Activated CD8-positive, alpha-beta T cell treated with anti-CD3 and anti-CD28 coated beads, Interleukin-2, amount 10 ng/mL, durations not matched to agents 7 days and 5 days (primary cell): ENCODE measurements at regions not wholly inside any gene's neighbourhood (a gene's known extent, or its start where the extent isn't known, plus 50 kb on each side); places are given as distances from the start of the nearest gene placed in this dataset.
"Not testable (repeated sequence)": the region's sequence is repeated elsewhere in the genome, so short reads cannot be mapped to it uniquely, and the experiment has no call there.

Experiments
- ATAC-seq: fragments of 150-1000 bp; cut with Tn5 transposase; one replicate; pipeline ENCODE4 v1.10.0; 2021; ENCODE audit warnings: moderate library complexity
- CTCF ChIA-PET: fragments of 350-600 bp; sonication (Branson Sonifier 250); formaldehyde crosslinking; loops from one replicate; lab custom pipeline; 2021; ENCODE audit warnings: antibody characterized with exemption; lab: Charles Lee
- POLR2A ChIA-PET: fragments of 350-600 bp; sonication (Branson Sonifier 250); formaldehyde crosslinking; loops from one replicate; lab custom pipeline; 2021; ENCODE audit warnings: antibody characterized with exemption; lab: Charles Lee
- DNase-seq: peaks from one replicate; pipeline ENCODE4 v3.0.0-alpha.2; 2020
- H3K27ac Mint-ChIP-seq: one replicate; pipeline ENCODE4 v1.8.0; 2021; ENCODE audit warnings: mild to moderate bottlenecking, mixed read lengths
- H3K27me3 Mint-ChIP-seq: one replicate; pipeline ENCODE4 v1.8.0; 2021; ENCODE audit warnings: low read depth, mixed read lengths
- H3K36me3 Mint-ChIP-seq: one replicate; pipeline ENCODE4 v1.8.0; 2021; ENCODE audit warnings: low read depth, mixed read lengths
- H3K4me1 Mint-ChIP-seq: one replicate; pipeline ENCODE4 v1.8.0; 2021; ENCODE audit warnings: low read depth, mixed read lengths
- H3K4me3 Mint-ChIP-seq: one replicate; pipeline ENCODE4 v1.8.0; 2021; ENCODE audit warnings: mild to moderate bottlenecking, mixed read lengths
- H3K9me3 Mint-ChIP-seq: one replicate; pipeline ENCODE4 v1.8.0; 2022; ENCODE audit warnings: mixed read lengths; ENCODE audit not compliant: insufficient read depth

GRCh38 chr2:226474131-226474530 is 325.5 kb downstream of the IRS1 start:
- POLR2A ChIA-PET = no interaction called here
- Mint-ChIP-seq H3K36me3 (no peaks in the 10 kb centered on the region), H3K9me3 (no peaks in the 10 kb centered on the region), H3K27ac (no peak overlapping the region), H3K4me1 (no peaks in the 10 kb centered on the region), H3K27me3 (peaks cover 4% of the 10 kb centered on the region), H3K4me3 (no peak overlapping the region)
- CTCF ChIA-PET = no interaction called here
- DNase-seq = no peak
- ATAC-seq = no peak

- Mint-ChIP-seq H3K4me1 (no peaks in the 10 kb centered on the region), H3K4me3 (no peak overlapping the region), H3K9me3 (no peaks in the 10 kb centered on the region), H3K27ac (no peak overlapping the region), H3K27me3 (peaks cover 4% of the 10 kb centered on the region), H3K36me3 (no peaks in the 10 kb centered on the region)
- CTCF ChIA-PET = no interaction called here
- DNase-seq (no peak), ATAC-seq (no peak)
- POLR2A ChIA-PET = no interaction called here
Observed at GRCh38 chr2:226471987-226472470, 327.6 kb downstream of the IRS1 start.

- H3K36me3 Mint-ChIP-seq = no peaks in the 10 kb centered on the region
- DNase-seq (no peak), ATAC-seq (no peak)
- ChIA-PET POLR2A (no interaction called here), CTCF (no interaction called here)
- no peak overlapping the region for H3K4me3 Mint-ChIP-seq
- no peaks in the 10 kb centered on the region for H3K4me1 Mint-ChIP-seq
- no peak overlapping the region for H3K27ac Mint-ChIP-seq
- no peaks in the 10 kb centered on the region for H3K9me3 Mint-ChIP-seq
- H3K27me3 Mint-ChIP-seq = peaks cover 4% of the 10 kb centered on the region
Observed at GRCh38 chr2:226467633-226468032, 332.0 kb downstream of the IRS1 start.

- Mint-ChIP-seq H3K27ac (no peak overlapping the region), H3K4me1 (no peaks in the 10 kb centered on the region), H3K4me3 (no peak overlapping the region), H3K9me3 (no peaks in the 10 kb centered on the region), H3K27me3 (peaks cover 4% of the 10 kb centered on the region), H3K36me3 (no peaks in the 10 kb centered on the region)
- CTCF ChIA-PET = no interaction called here
- DNase-seq (no peak), ATAC-seq (no peak)
- POLR2A ChIA-PET = no interaction called here
Observed at GRCh38 chr2:226467221-226467620, 332.4 kb downstream of the IRS1 start.

DNA sequence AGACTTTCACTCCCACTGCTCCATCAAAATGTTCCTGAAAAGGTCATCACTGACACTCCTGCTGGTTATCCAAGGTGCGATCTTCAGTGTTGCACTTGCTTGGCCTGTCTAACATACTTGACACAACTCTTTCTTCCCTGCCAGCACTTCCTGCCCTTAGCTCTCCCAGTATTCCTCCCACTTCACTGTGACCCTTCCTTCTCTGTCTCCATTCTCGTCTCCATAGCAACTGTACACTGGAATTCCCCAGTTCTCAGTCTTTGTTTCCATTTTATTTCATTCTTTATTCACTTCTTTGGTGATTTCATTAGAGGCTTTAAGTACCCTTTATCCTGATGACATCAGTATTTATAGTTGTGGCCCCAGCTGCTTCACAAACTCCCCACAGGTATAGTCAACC is 333.0 kb downstream of the IRS1 start:
- Mint-ChIP-seq H3K9me3 (no peaks in the 10 kb centered on the region), H3K27ac (no peak overlapping the region), H3K27me3 (no peaks in the 10 kb centered on the region), H3K4me3 (no peak overlapping the region), H3K4me1 (no peaks in the 10 kb centered on the region), H3K36me3 (no peaks in the 10 kb centered on the region)
- DNase-seq (no peak), ATAC-seq (no peak)
- POLR2A ChIA-PET = interaction anchor here (0.7 kb wide), 1 partner anchor 22 kb away, joined by 3 read pairs; no protein-coding TSS in a partner anchor
- CTCF ChIA-PET = no interaction called here

DNA sequence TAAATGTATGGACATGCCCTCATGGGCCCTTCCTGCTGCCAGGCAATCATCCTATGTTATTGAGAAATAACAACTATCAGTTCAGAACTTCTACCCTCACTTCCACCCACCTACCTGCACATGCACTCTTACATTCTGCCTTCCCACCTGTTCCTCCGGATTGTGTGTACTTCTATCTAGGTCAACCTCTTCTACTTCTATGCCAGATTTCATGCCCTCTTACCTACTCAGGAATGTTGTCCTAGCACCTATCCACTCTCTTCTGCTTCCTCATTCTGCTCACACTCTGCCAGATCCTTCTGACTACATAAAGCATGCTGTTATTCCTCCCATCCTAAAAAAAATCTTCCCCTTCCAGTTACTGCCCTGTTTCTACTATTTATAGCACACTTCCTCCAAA is 333.5 kb downstream of the IRS1 start:
- no peak for ATAC-seq
- Mint-ChIP-seq H3K4me3 (no peak overlapping the region), H3K36me3 (no peaks in the 10 kb centered on the region), H3K27me3 (no peaks in the 10 kb centered on the region), H3K27ac (no peak overlapping the region), H3K4me1 (no peaks in the 10 kb centered on the region), H3K9me3 (no peaks in the 10 kb centered on the region)
- CTCF ChIA-PET = no interaction called here
- no peak for DNase-seq
- POLR2A ChIA-PET = interaction anchor here (0.7 kb wide), 1 partner anchor 23 kb away, joined by 3 read pairs; no protein-coding TSS in a partner anchor

GRCh38 chr2:226464380-226464779 is 335.2 kb downstream of the IRS1 start:
- DNase-seq (no peak), ATAC-seq (no peak)
- Mint-ChIP-seq H3K9me3 (no peaks in the 10 kb centered on the region), H3K4me1 (no peaks in the 10 kb centered on the region), H3K4me3 (no peak overlapping the region), H3K27ac (no peak overlapping the region), H3K36me3 (no peaks in the 10 kb centered on the region), H3K27me3 (no peaks in the 10 kb centered on the region)
- CTCF ChIA-PET = no interaction called here
- POLR2A ChIA-PET = no interaction called here

GRCh38 chr2:226463154-226463553 is 336.5 kb downstream of the IRS1 start:
- Mint-ChIP-seq H3K9me3 (no peaks in the 10 kb centered on the region), H3K27me3 (no peaks in the 10 kb centered on the region), H3K36me3 (no peaks in the 10 kb centered on the region), H3K4me3 (no peak overlapping the region), H3K4me1 (no peaks in the 10 kb centered on the region), H3K27ac (no peak overlapping the region)
- ATAC-seq = no peak
- DNase-seq = no peak
- ChIA-PET CTCF (no interaction called here), POLR2A (no interaction called here)

GRCh38 chr2:226461981-226462380 is 337.6 kb downstream of the IRS1 start:
- ATAC-seq (no peak), DNase-seq (no peak)
- Mint-ChIP-seq H3K27me3 (no peaks in the 10 kb centered on the region), H3K4me1 (no peaks in the 10 kb centered on the region), H3K36me3 (no peaks in the 10 kb centered on the region), H3K4me3 (no peak overlapping the region), H3K9me3 (no peaks in the 10 kb centered on the region), H3K27ac (no peak overlapping the region)
- CTCF ChIA-PET = no interaction called here
- POLR2A ChIA-PET = no interaction called here

DNA sequence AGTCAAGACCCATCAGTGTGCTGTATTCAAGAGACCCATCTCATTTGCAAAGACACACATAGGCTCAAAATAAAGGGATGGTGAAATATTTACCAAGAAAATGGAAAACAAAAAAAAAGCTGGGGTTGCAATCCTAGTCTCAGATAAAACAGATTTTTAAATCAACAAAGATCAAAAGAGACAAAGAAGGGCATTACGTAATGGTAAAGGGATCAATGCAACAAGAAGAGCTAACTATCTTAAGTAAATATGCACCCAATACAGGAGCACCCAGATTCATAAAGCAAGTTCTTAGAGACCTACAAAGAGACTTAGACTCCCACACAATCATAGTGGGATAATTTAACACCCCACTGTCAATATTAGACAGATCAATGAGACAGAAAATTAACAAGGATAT is 343.5 kb downstream of the IRS1 start:
- DNase-seq, POLR2A ChIA-PET, H3K27ac Mint-ChIP-seq, CTCF ChIA-PET, H3K9me3 Mint-ChIP-seq, H3K27me3 Mint-ChIP-seq, H3K36me3 Mint-ChIP-seq, H3K4me1 Mint-ChIP-seq, ATAC-seq, H3K4me3 Mint-ChIP-seq: not testable (repeated sequence)

DNA sequence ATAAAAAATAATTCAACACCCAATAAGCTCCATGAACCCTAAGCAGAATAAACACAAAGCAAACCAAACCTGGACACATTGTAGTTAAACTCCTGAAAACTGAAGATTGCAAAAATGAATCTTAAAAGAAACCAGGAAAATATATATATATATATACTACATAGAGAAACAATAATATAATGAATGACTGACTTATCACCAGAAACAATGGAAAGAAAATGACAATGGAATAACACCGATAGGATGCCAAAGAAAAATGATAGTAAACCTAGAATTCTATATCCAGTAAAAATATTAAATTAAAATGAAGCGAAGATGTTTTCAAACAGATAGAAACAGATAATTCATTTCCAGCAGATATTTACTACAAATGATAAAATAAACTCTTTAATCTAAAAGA is 346.9 kb downstream of the IRS1 start:
- Mint-ChIP-seq H3K4me3 (no peak overlapping the region), H3K9me3 (no peaks in the 10 kb centered on the region), H3K36me3 (no peaks in the 10 kb centered on the region), H3K27me3 (no peaks in the 10 kb centered on the region), H3K4me1 (no peaks in the 10 kb centered on the region), H3K27ac (no peak overlapping the region)
- CTCF ChIA-PET = no interaction called here
- no peak for DNase-seq
- no peak for ATAC-seq
- POLR2A ChIA-PET = no interaction called here

- ATAC-seq (no peak), DNase-seq (no peak)
- POLR2A ChIA-PET = no interaction called here
- H3K27me3 Mint-ChIP-seq = no peaks in the 10 kb centered on the region
- no peak overlapping the region for H3K27ac Mint-ChIP-seq
- H3K4me3 Mint-ChIP-seq = no peak overlapping the region
- CTCF ChIA-PET = no interaction called here
- H3K36me3 Mint-ChIP-seq = no peaks in the 10 kb centered on the region
- H3K4me1 Mint-ChIP-seq = no peaks in the 10 kb centered on the region
- no peaks in the 10 kb centered on the region for H3K9me3 Mint-ChIP-seq
Observed at GRCh38 chr2:226451486-226451885, 348.1 kb downstream of the IRS1 start.

DNA sequence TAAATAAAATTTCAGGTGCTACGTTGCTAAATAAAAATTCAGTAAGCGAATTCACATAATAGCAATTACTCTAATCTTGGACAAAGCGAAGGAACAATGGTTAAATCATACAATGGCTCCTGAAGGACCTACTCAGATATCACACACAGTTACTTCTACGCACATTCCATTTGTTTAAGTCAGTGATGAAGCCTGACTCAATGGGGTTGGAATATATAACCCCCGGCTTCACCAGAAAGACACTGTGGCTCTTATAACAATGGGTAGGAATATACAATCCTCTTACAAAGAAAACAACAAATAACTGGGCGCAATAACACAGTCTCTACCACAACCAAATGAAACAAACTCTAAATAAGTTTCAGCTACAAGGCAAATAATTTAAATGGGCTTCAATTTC is 349.5 kb downstream of the IRS1 start:
- Mint-ChIP-seq H3K36me3 (no peaks in the 10 kb centered on the region), H3K9me3 (no peaks in the 10 kb centered on the region), H3K4me1 (no peaks in the 10 kb centered on the region), H3K27ac (no peak overlapping the region), H3K27me3 (peaks cover 6% of the 10 kb centered on the region), H3K4me3 (no peak overlapping the region)
- CTCF ChIA-PET = no interaction called here
- ATAC-seq (no peak), DNase-seq (no peak)
- POLR2A ChIA-PET = no interaction called here
